RPMI7951 (cell line): ENCODE measurements at regions not wholly inside any gene's neighbourhood (a gene's known extent, or its start where the extent isn't known, plus 50 kb on each side); places are given as distances from the start of the nearest gene placed in this dataset.
"Not testable (repeated sequence)": the region's sequence is repeated elsewhere in the genome, so short reads cannot be mapped to it uniquely, and the experiment has no call there.

Experiments used
- DNase-seq: peaks from one replicate; pipeline ENCODE4 v3.0.0-alpha.2; 2012; ENCODE audit warnings: low read depth

- no peak for DNase-seq
These were observed 82.2 kb upstream of the RNU2-1 start for GRCh38 chr17:43315858-43316521.

DNA sequence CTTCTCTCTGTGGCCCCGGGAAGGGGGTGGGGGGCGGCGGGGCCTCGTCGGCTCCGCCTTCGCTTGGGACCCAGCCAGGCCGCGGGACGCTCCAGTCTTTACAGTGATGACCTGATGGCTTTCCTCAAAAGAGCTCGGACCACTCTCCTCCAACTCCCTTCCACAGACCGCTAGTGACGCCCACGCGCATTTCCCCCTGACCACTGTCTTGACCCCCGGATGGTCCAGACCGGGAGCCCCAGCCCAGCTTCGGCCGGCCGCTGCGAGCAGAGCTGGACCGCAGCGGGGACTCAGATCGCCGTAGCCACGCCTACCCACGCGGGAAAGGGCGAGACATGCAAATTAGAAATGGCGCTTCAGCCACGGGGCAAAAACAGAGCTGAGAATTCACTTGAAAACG, 81.6 kb upstream of the RNU2-1 start:
- no peak for DNase-seq

DNA sequence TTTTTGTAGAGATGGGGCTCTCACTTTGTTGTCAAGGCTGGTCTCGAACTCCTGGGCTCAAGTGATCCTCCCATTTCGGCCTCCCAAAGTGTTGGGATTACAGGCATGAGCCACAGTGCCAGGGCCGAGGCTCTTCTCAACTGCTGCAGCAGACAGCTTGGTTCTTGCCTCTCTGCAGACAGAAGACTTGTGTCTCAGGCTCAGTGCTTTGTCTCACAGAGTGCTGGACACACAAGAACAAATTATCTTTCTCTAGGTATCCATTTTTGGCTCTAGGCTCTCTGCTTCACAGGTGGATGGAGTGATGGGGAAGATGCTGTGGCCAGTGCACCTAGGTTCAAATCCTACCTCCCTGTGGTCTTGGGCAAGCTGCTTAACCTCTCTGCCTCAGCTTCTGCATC, 80.8 kb upstream of the RNU2-1 start:
- DNase-seq = no peak

DNA sequence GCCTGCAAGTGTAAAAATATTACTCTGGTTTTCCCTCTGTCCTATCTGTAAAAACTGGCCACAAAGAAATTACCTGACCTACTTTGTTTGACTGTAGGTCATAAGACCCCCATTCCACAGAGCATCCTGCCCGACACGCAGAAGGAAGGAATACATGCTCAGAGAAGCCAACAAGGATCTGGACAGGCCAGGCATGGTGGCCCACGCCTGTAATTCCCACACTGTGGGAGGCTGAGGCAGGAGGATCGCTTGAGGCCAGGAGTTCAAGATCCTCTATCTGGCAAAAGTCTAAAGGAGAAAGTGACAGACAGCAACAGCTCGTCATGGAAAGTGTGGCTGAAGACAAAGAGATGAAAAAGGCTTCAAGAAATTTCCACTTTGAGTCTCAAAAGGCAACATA, 78.2 kb upstream of the RNU2-1 start:
- DNase-seq = no peak

DNA sequence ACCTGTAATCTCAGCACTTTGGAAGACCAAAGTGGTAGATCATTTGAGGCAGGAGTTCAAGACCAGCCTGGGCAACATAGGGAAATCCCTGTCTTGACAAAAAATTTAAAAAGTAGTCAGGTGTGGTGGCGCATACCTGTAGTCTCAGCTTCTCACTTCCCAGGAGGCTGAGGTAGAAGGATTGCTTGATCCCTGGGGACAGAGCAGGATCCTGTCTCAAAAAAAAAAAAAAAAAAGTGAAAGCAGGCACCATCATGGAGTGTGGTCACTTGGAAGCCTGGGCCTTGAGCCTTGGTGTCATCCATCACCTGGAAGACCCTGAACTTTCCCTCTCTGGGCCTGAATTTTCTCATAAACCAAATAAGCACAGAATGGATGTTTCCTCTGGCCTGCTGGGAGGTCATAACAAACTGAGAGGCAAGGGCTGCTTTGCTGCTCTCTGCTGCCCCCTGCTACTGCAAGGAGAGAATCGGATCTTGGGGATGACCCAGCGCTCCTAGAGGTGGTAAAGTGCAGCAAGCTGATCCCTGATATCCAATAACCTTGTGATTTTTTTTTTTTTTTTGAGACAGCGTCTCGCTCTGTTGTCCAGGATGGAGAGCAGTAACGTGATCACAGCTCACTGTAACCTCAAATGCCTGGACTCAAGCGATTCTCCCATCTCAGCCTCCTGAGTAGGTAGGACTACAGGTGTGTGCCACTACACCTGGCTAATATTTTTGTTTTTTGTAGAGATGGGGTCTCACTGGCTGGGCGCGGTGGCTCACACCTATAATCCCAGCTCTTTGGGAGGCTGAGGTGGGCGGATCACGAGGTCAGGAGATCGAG, 75.9 kb upstream of the RNU2-1 start:
- DNase-seq = no peak

GRCh38 chr17:43308999-43309398, 75.2 kb upstream of the RNU2-1 start:
- DNase-seq = no peak

DNA sequence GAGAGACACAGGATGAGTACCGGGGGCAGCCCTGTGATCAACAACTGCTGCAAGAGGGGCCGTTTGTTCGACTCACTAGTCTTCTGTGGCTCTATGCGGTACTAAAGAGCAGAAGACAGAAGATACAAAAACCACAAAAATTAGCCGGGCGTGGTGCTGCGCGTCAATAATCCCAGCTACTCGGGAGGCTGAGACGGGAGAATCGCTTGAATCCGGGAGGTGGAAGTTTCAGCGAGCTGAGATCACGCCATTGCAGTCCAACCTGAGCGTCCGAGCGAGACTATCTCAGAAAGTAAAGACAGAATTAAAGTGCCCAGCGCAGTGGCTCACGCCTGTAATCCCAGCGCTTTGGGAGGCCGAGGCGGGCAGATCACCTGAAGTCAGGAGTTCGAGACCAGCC, 71.0 kb upstream of the RNU2-1 start:
- DNase-seq = not testable (repeated sequence)

DNA sequence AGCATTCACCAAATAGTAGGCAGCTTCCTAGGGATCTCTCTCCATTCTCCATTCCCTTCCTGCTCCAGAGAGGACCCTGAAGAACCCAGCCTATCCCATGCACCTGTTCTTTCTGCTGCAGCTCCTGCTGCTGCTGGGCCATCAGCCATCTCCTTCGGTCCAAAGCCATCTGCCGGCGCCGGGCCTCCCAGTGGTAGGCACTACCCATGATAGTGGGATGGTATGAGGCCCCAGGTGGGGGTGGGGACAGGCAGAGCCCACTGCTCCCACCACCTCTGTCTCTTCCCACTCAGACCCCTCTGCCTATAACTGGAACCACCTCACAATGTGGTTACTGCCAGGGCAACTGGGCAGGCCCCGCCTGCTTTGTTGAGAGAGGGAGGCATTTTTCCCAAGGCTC, 69.3 kb upstream of the RNU2-1 start:
- DNase-seq = not testable (repeated sequence)

DNA sequence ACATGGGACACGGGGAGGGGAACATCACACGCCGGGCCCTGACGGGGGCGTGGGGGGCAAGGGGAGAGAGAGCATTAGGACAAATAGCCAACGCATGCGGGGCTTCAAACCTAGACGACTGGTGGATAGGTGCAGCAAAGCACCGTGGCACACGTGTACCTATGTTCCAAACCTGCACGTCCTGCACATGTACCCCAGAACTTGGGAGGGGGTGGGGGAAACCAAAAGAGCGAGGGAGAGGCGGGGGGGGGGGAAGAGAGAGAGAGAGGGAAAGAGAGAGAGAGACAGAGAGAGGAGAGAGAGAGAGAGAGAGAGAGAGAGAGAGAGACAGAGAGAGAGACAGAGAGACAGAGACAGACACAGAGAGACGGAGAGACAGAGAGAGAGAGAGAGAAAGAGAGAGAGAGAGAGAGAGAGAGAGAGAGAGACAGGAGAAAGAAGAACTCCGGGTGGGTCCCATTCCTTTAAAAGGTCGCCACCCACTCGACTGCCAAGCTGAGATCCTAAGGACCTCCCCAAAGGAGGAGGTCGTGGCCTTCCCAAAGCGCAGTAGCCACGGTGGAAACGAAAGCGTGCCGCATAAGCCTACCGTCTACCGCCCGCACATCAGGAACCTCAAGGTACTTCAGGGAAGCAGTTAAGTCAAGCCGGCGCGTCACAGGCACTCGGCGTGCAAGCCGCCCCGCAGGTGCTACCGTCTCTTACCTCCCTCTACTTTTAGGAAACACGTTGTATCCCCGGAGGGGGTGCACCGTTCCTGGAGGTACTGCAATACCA, 65.7 kb upstream of the RNU2-1 start:
- not testable (repeated sequence) for DNase-seq

DNA sequence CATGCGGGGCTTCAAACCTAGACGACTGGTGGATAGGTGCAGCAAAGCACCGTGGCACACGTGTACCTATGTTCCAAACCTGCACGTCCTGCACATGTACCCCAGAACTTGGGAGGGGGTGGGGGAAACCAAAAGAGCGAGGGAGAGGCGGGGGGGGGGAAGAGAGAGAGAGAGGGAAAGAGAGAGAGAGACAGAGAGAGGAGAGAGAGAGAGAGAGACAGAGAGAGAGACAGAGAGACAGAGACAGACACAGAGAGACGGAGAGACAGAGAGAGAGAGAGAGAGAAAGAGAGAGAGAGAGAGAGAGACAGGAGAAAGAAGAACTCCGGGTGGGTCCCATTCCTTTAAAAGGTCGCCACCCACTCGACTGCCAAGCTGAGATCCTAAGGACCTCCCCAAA, 55.9 kb upstream of the RNU2-1 start:
- DNase-seq = not testable (repeated sequence)

- DNase-seq = not testable (repeated sequence)
These were observed 49.8 kb upstream of the RNU2-1 start for GRCh38 chr17:43283606-43284005.
